Activated naive CD4-positive, alpha-beta T cell treated with anti-CD3 and anti-CD28 coated beads for 36 hours (primary cell): ENCODE measurements at regions not wholly inside any gene's neighbourhood (a gene's known extent, or its start where the extent isn't known, plus 50 kb on each side); places are given as distances from the start of the nearest gene placed in this dataset.

ENCODE experiments used
- CTCF ChIA-PET: fragments of 350-600 bp; sonication (Branson Sonifier 250); formaldehyde crosslinking; loops from one replicate; lab custom pipeline; 2021; ENCODE audit warnings: antibody characterized with exemption; lab: Charles Lee
- DNase-seq: peaks from one replicate; pipeline ENCODE4 v3.0.0-alpha.2; 2020
- H3K27ac Mint-ChIP-seq: one replicate; pipeline ENCODE4 v1.8.0; 2021; ENCODE audit warnings: mild to moderate bottlenecking, mixed read lengths
- H3K27me3 Mint-ChIP-seq: one replicate; pipeline ENCODE4 v1.8.0; 2021; ENCODE audit warnings: low read depth, mixed read lengths
- H3K36me3 Mint-ChIP-seq: one replicate; pipeline ENCODE4 v1.8.0; 2021; ENCODE audit warnings: low read depth, mixed read lengths
- H3K4me1 Mint-ChIP-seq: one replicate; pipeline ENCODE4 v1.8.0; 2021; ENCODE audit warnings: low read depth, mixed read lengths
- H3K4me3 Mint-ChIP-seq: one replicate; pipeline ENCODE4 v1.8.0; 2021; ENCODE audit warnings: mild to moderate bottlenecking, moderate library complexity, mixed read lengths
- H3K9me3 Mint-ChIP-seq: one replicate; pipeline ENCODE4 v1.8.0; 2021; ENCODE audit warnings: mixed read lengths
- intact Hi-C: fragments of 100-400 bp; cut with micrococcal nuclease; formaldehyde crosslinking; loops from one replicate; pipeline ENCODE4 v1.15.1; 2023

DNA sequence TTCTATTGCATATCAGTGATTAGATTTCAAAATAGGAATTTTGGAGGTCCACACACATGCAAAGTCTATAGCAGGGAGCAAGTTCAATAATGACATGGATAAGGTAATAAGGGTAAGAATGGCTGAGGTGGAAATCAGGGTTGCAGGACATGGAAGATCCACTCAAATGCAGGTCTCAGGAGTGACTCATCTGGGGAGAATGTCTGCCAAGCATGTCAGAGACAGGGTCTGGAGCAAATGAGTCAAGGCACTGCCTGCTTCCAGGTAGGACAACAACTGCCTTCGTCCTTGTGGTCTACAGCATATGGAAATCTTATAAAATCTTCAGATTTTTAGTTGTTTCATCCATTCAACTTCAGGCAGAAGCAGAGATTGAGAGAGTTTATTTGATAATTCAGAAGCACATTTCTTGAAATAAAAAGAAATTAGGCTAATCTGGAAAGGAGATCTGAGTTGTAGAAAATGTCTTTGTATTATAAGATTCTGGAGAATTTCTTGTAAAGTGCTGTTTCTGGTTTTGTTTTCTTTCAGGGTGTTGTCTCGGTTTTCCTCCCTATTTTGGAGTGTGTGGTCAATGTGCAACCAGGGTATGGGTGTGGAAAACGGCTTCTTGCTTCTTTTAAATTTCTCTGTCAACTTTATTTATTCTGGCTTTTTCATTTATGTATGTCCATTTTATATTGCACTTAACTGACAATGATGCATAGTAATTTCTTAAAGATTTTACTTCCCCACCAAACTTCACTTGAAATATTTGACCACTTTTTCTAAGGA lies 748.8 kb downstream of the LIG4 start:
- Mint-ChIP-seq H3K27me3 (no peaks in the 10 kb centered on the region), H3K36me3 (no peaks in the 10 kb centered on the region), H3K27ac (no peak overlapping the region), H3K9me3 (no peaks in the 10 kb centered on the region), H3K4me3 (no peak overlapping the region), H3K4me1 (no peaks in the 10 kb centered on the region)
- intact Hi-C loops, result no loop called here
- DNase-seq, result no peak
- CTCF ChIA-PET, result no interaction called here

DNA sequence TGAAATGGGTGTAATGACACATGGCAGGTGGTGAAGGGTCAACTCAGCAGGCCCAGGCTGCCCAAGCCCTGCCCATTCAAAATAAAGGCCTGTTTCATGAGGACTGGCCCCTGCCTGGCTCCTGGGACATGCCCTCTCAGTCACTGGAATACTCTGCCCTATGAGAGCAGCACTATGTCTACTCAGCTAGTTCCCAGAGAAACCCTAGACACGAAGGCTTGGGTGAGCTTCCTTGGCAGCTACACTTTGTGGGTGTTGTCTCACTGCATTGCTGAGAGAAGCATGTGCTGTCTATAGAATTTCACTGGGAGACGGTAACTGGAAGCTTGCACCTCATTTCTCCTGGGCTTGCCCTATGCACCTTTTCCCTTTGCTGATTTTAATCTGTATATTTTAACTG lies 752.8 kb downstream of the LIG4 start:
- Mint-ChIP-seq H3K9me3 (no peaks in the 10 kb centered on the region), H3K4me1 (no peaks in the 10 kb centered on the region), H3K27me3 (no peaks in the 10 kb centered on the region), H3K36me3 (no peaks in the 10 kb centered on the region), H3K27ac (no peak overlapping the region), H3K4me3 (no peak overlapping the region)
- CTCF ChIA-PET, result no interaction called here
- intact Hi-C loops, result no loop called here
- DNase-seq, result no peak

DNA sequence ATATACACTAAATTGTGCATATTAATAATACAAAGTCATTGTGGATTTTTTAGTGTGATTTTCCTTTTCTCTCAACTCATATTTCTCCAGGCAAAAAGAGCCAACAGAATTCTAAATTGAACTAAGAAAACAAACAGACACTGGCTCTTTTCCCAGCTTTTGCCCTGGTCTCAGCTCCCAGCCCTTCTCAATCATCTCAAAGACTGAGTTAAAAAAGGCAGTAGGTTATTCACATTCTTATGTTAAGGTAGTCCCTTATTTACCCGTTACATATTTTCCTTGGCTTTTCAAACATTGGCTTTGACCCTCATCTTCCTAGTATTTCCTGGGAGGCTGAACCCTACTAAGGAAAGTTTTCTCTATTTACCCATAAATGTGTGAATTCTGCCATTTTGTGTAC lies 753.6 kb downstream of the LIG4 start:
- intact Hi-C loops, result no loop called here
- Mint-ChIP-seq H3K4me3 (no peak overlapping the region), H3K27me3 (no peaks in the 10 kb centered on the region), H3K27ac (no peak overlapping the region), H3K9me3 (no peaks in the 10 kb centered on the region), H3K4me1 (no peaks in the 10 kb centered on the region), H3K36me3 (no peaks in the 10 kb centered on the region)
- DNase-seq, result no peak
- CTCF ChIA-PET, result no interaction called here

DNA sequence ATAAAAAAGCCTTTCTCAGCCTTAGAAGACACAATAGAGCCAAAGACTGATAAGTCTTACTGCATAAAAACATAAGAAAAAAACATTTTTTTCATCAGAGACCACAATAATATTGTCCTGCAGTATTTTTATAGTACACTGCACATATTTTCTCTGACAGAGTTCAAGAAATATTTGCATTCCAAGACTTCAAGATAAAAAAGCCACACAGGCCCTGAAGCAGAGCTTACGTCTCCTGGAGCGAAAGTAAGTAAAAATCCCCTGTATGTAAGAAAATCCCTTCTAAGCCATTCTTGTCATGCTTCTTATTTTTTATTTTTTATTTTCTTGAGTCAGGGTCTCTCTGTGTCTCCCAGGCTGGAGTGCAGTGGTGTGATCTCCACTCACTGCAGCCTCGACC lies 755.9 kb downstream of the LIG4 start:
- intact Hi-C loops, result no loop called here

DNA sequence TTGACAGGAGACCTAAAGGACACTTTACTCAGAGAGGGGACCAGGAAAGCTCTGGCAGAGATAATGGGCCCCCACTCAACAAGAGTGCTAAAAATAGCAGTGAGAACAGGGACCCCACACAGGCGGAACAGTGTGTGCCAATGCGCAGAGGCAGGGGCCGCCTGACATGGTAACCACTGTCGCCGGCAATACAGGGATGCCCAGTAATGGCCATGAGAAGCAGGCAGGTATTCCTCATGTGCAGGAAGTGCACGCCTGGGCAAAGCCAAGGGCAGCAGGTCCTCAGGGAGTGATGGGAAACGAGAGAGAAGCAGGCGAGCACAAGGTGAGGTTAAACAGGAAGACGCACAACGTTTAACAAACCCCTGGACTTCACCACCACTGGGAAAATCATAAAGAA lies 757.1 kb downstream of the LIG4 start:
- H3K27ac Mint-ChIP-seq, result no peak overlapping the region
- H3K9me3 Mint-ChIP-seq, result peaks cover 18% of the 10 kb centered on the region
- H3K27me3 Mint-ChIP-seq, result no peaks in the 10 kb centered on the region
- intact Hi-C loops, result no loop called here
- CTCF ChIA-PET, result no interaction called here
- DNase-seq, result no peak
- no peak overlapping the region for H3K4me3 Mint-ChIP-seq
- no peaks in the 10 kb centered on the region for H3K4me1 Mint-ChIP-seq
- H3K36me3 Mint-ChIP-seq, result no peaks in the 10 kb centered on the region

More for the DNA sequence above, 755.9 kb downstream of the LIG4 start:
- Mint-ChIP-seq H3K4me3 (no peak overlapping the region), H3K27me3 (no peaks in the 10 kb centered on the region), H3K9me3 (peaks cover 7% of the 10 kb centered on the region), H3K4me1 (no peaks in the 10 kb centered on the region), H3K27ac (no peak overlapping the region), H3K36me3 (no peaks in the 10 kb centered on the region)
- CTCF ChIA-PET, result no interaction called here
- no peak for DNase-seq

DNA sequence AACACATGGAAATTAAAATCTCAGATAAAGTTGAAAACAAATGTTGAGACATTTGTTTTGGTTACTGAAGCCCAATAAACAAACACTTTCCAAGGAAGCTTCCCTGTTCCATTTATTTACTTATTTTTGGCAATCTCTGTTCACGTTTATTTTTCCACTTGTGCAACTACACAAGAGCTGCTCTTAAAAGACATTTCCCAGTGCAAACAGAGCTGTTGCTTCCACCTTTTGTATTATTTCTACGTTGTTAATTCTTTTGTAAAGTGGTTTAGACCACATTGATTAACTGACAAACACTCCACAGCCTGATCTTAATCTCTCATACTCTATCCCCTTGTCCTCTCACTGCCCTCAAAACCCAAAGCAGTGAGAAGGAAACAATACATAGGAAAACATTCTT lies 757.6 kb downstream of the LIG4 start:
- peaks cover 22% of the 10 kb centered on the region for H3K9me3 Mint-ChIP-seq
- intact Hi-C loops, result no loop called here
- no peaks in the 10 kb centered on the region for H3K4me1 Mint-ChIP-seq
- CTCF ChIA-PET, result no interaction called here
- no peak for DNase-seq
- no peaks in the 10 kb centered on the region for H3K27me3 Mint-ChIP-seq
- H3K36me3 Mint-ChIP-seq, result no peaks in the 10 kb centered on the region
- no peak overlapping the region for H3K27ac Mint-ChIP-seq
- H3K4me3 Mint-ChIP-seq, result no peak overlapping the region

DNA sequence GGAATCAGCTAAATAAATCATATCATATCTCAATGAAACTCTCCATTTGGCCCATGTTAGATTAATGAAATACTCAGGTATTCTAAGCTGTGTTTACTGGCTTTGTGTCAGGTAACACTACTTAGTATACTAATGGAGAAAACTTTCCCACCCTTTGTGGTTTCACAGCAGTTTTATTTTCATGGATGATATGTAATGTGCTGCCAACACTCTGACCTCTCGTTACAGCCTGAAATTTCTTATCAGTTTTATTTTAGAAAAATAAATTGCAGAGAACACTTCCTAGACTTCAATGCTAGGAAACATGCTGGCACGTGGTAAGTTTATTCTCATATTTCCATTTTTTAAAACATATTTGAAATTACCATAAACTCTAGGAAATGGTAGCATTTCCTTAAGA lies 758.9 kb downstream of the LIG4 start:
- Mint-ChIP-seq H3K36me3 (no peaks in the 10 kb centered on the region), H3K4me3 (no peak overlapping the region), H3K4me1 (no peaks in the 10 kb centered on the region), H3K27ac (no peak overlapping the region), H3K27me3 (no peaks in the 10 kb centered on the region), H3K9me3 (peaks cover 28% of the 10 kb centered on the region)
- DNase-seq, result no peak
- intact Hi-C loops, result no loop called here
- CTCF ChIA-PET, result no interaction called here

DNA sequence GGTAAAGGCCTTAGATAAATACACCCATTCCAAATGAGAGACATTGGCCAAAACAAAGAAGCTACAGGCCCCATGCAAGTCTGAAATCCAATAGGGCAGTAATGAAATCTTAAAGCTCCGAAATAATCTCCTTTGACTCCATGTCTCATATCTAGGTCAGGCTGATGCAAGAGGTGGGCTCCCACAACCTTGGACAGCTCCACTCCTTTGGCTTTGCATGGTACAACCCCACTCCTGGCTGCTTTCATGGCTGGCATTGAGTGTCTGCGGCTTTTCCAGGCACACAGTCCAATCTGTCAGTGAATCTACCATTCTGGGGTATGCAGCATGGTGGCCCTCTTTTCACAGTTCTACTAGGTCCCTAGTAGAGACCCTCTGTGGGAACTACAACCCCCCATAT lies 762.5 kb downstream of the LIG4 start:
- Mint-ChIP-seq H3K36me3 (no peaks in the 10 kb centered on the region), H3K27ac (no peak overlapping the region), H3K27me3 (no peaks in the 10 kb centered on the region), H3K4me1 (no peaks in the 10 kb centered on the region), H3K9me3 (peaks cover 28% of the 10 kb centered on the region), H3K4me3 (no peak overlapping the region)
- CTCF ChIA-PET, result no interaction called here
- no peak for DNase-seq
- intact Hi-C loops, result no loop called here

DNA sequence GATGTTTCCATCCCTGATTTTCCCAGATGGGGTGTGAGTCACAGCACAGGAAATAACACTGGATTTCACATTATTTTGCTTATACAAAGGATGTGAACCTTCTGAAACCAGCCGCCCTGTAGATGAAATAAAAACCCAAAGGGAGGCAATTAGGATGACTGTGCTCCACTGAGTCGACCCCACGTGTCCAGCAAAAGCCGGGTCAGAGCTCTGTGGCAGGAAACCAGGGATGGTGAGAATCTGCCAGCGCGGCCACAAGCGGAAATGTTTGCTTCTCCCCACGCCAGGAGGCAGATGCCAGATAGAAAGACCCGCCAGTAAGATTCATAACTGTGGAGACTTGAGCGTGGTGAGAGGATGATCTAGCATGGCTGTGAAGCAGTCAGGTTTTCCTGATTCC lies 764.4 kb downstream of the LIG4 start:
- CTCF ChIA-PET, result no interaction called here
- Mint-ChIP-seq H3K4me1 (no peaks in the 10 kb centered on the region), H3K36me3 (no peaks in the 10 kb centered on the region), H3K27ac (no peak overlapping the region), H3K27me3 (no peaks in the 10 kb centered on the region), H3K4me3 (no peak overlapping the region), H3K9me3 (peaks cover 27% of the 10 kb centered on the region)
- intact Hi-C loops, result no loop called here
- no peak for DNase-seq

DNA sequence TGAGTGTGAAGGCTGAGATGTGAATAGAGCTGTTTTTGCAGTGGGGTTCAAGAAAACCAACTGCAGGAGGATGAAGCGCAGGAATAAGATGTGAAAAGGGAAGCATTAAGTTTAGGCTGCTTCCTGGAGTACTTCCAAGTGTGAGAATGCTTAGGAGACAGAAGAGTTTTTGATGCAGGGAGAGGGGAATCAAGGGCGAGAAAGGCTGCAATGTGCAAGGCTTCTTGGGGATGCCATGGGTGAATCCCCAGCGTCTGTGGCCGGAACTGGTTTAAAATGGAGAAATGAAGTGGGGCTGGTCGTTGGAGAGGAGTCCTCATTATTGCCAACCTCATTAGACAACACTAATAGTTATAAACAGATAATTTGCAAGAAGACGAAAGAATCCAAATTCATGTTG lies 764.9 kb downstream of the LIG4 start:
- Mint-ChIP-seq H3K4me3 (no peak overlapping the region), H3K27ac (no peak overlapping the region), H3K27me3 (no peaks in the 10 kb centered on the region), H3K4me1 (no peaks in the 10 kb centered on the region), H3K36me3 (no peaks in the 10 kb centered on the region), H3K9me3 (peaks cover 23% of the 10 kb centered on the region)
- no peak for DNase-seq
- intact Hi-C loops, result no loop called here
- CTCF ChIA-PET, result no interaction called here

DNA sequence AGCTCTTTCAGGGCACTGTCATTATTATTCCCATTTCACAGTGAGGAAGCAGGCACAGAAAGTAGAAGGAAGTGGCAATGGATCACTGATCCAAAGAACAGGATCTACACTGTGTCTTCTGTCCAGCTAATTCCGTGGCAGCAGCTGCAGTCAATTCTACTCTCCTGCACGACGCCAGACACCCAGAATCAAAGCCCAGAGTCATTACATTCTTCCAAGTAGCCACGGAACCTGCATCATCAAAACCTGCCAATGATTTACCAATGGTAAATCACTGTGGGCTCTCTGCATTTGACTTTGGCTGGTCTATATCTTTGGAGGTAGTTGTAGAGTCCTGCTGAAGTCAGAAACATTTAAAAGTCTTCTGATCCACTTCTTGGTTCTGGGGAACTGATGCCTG lies 767.7 kb downstream of the LIG4 start:
- Mint-ChIP-seq H3K4me3 (no peak overlapping the region), H3K9me3 (peaks cover 5% of the 10 kb centered on the region), H3K36me3 (no peaks in the 10 kb centered on the region), H3K27me3 (no peaks in the 10 kb centered on the region), H3K4me1 (no peaks in the 10 kb centered on the region), H3K27ac (no peak overlapping the region)
- intact Hi-C loops, result no loop called here
- CTCF ChIA-PET, result no interaction called here
- no peak for DNase-seq

DNA sequence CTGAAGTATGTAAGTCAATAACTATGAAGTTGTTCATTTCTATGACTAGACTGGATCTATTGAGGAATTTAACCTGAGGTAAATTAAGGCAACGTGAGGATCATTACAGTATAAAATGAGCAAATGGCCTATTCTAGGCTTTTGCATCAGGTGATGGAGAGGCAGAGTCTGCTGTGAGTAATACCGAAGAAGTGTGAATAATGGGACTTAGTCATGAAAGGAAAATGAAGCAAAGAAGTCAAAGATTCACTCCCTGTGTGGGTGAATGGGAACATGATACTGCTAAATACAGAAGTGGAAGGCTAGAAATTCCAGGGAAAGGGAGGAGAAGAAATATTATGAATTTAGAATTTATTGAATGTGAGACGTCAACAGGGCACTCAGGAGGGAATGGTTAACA lies 774.1 kb downstream of the LIG4 start:
- intact Hi-C loops, result no loop called here
- Mint-ChIP-seq H3K27me3 (no peaks in the 10 kb centered on the region), H3K9me3 (no peaks in the 10 kb centered on the region), H3K4me1 (no peaks in the 10 kb centered on the region), H3K36me3 (no peaks in the 10 kb centered on the region), H3K4me3 (no peak overlapping the region), H3K27ac (no peak overlapping the region)
- no peak for DNase-seq
- CTCF ChIA-PET, result no interaction called here

DNA sequence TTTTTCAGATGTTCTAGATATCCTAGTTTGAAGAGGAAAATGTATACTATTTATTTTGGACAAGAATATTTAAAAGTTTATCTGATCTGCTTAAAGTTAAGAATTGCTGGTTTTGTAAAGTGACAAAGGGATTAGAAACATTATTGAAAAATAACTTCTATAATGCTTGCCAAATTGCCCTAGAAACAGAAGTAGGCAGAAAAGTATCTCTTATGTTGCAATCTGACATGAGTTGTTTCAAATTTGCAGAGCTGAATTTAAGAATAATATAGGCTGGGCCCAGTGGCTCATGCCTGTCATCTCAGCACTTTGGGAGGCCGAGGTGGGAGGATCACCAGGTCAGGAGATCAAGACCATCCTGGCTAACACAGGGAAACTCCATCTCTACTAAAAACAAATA lies 777.1 kb downstream of the LIG4 start:
- Mint-ChIP-seq H3K27ac (no peak overlapping the region), H3K36me3 (no peaks in the 10 kb centered on the region), H3K9me3 (no peaks in the 10 kb centered on the region), H3K4me3 (no peak overlapping the region), H3K4me1 (no peaks in the 10 kb centered on the region), H3K27me3 (no peaks in the 10 kb centered on the region)
- DNase-seq, result no peak
- CTCF ChIA-PET, result no interaction called here
- intact Hi-C loops, result no loop called here
